Brain microvascular endothelial cell (primary cell): ENCODE measurements at regions not wholly inside any gene's neighbourhood (a gene's known extent, or its start where the extent isn't known, plus 50 kb on each side); places are given as distances from the start of the nearest gene placed in this dataset.
"Not testable (repeated sequence)": the region's sequence is repeated elsewhere in the genome, so short reads cannot be mapped to it uniquely, and the experiment has no call there.

Experiments used
- DNase-seq: peaks from one replicate; pipeline ENCODE4 v3.0.0-alpha.2; 2020
- H3K27ac ChIP-seq: fragments of 250-450 bp; sonication (Bioruptor Pico); 2 replicates; pipeline ENCODE4 v1.5.1; 2020; ENCODE audit warnings: mild to moderate bottlenecking, moderate library complexity
- H3K27me3 ChIP-seq: fragments of 250-450 bp; sonication (Bioruptor Pico); replicated peaks from 2 replicates; pipeline ENCODE4 v1.5.1; 2020; ENCODE audit warnings: mild to moderate bottlenecking
- H3K36me3 ChIP-seq: fragments of 250-450 bp; sonication (Bioruptor Pico); replicated peaks from 2 replicates; pipeline ENCODE4 v1.5.1; 2020; ENCODE audit warnings: mild to moderate bottlenecking
- H3K4me3 ChIP-seq: 2 replicates; pipeline ENCODE4 v1.5.1; 2011; ENCODE audit warnings: low read depth, mild to moderate bottlenecking, control low read depth, low read length, moderate library complexity
- in situ Hi-C: cut with HindIII; loops from 2 replicates; pipeline ENCODE4 v1.10.0; 2017; ENCODE audit warnings: low sequenced_read_pairs, low pct_ligation_motif_present
- TF ChIP-seq, protein P1 (sequence below): IDR thresholded peaks from 2 replicates; pipeline ENCODE4 v1.5.1; 2011; ENCODE audit warnings: low read depth, mild to moderate bottlenecking, moderate library complexity, low read length, control low read depth, inconsistent platforms; ENCODE audit errors: missing control alignments

DNA sequence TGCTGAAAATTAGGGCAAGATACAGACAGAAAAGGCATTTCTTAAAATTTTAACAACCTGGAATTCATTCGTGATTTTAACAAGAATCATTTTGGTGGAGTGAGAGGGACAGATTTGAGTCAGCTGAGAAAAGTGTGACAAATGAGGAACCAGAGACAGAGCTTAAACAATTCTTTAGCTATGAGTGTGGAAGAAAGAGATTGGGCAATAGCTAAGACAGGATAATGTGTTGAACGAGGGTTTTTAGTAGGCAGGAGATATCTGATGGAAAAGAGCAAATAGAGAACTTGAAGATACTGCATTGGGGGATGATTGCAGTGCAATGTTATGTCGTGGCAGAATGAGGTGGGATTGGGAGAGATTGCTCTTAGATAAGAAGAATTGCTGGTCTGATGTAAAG, 164.2 kb upstream of the SPRY1 start:
- H3K4me3 ChIP-seq: no peak overlapping the region
- DNase-seq: no peak
- TF ChIP-seq, protein P1, sequence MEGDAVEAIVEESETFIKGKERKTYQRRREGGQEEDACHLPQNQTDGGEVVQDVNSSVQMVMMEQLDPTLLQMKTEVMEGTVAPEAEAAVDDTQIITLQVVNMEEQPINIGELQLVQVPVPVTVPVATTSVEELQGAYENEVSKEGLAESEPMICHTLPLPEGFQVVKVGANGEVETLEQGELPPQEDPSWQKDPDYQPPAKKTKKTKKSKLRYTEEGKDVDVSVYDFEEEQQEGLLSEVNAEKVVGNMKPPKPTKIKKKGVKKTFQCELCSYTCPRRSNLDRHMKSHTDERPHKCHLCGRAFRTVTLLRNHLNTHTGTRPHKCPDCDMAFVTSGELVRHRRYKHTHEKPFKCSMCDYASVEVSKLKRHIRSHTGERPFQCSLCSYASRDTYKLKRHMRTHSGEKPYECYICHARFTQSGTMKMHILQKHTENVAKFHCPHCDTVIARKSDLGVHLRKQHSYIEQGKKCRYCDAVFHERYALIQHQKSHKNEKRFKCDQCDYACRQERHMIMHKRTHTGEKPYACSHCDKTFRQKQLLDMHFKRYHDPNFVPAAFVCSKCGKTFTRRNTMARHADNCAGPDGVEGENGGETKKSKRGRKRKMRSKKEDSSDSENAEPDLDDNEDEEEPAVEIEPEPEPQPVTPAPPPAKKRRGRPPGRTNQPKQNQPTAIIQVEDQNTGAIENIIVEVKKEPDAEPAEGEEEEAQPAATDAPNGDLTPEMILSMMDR: no peak
- H3K36me3 ChIP-seq: no peaks in the 10 kb centered on the region
- in situ Hi-C loops: no loop called here
- no peak overlapping the region for H3K27ac ChIP-seq
- no peaks in the 10 kb centered on the region for H3K27me3 ChIP-seq

DNA sequence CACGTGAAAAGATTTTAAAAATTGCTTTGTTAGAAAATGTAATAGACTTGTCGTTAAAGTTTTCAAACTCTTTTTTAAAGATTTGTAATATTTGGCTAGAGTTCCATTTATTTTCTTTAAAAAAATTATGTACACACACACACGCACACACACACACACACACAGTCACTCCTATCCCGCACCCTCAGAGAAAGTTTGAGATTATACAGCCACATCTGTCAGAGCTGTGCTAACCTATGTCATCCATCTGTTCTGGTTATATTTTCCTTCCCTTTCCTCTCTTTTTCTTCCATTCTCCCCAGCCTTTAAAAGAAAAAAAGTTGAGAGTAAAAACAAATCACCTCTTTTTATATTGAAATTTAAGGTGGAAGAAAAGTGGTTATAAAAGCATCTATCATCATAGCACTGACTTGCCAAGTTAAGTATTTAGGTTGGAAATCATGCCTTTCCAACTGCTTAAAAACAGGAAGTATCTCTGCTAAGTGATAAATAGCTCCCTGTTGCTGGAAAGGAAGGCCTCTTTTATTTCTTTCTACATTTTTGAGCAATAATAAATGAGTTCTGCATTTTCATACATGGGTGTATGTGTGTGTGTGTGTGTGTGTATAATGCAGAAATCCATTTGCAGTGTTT, 163.3 kb upstream of the SPRY1 start:
- no peak overlapping the region for H3K27ac ChIP-seq

DNA sequence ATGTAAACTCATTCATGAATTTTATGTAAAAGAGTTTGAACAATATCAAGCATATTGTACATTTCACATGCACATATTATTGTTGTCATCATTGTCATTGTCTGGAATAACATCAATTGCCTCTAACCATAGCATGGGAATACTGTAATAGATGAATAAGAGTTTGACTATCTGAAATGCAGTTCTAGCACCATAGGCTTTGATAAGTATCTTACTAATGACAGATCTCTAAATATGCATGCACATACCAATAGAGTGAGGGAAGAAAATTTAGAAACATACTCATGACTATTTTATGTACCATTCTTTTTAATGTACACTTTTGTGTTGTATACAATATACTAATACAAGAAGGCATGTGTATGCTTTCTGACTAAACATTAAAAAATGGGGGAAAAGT, 161.6 kb upstream of the SPRY1 start:
- peak overlapping the region; percentile 45 for H3K27ac ChIP-seq
- H3K4me3 ChIP-seq: no peak overlapping the region
- in situ Hi-C loops: no loop called here
- H3K27me3 ChIP-seq: no peaks in the 10 kb centered on the region
- no peak for DNase-seq
- H3K36me3 ChIP-seq: no peaks in the 10 kb centered on the region
- TF ChIP-seq, protein P1: no peak

More for the DNA sequence above, 163.3 kb upstream of the SPRY1 start:
- Histone ChIP-seq H3K27me3 (no peaks in the 10 kb centered on the region), H3K36me3 (no peaks in the 10 kb centered on the region), H3K4me3 (no peak overlapping the region)
- no peak for DNase-seq
- in situ Hi-C loops: no loop called here
- TF ChIP-seq, protein P1: no peak

DNA sequence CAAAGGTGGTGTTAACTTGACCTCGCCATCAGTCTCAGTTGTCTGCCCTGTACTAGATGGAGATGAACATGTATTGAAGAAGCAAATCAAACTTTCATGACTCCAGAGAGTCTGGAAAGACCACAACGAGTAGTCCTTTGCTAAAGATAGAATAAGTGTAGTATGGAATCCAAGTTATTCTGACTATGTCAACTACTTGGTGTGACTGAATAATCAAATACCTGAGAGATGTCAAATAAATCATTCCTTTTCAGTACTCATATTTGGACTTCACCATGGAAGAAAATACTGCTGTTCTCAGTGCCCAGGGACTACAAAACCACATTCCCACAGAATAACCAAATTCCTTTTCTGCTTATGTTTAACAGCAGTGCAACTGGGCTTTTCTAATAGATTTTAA, 161.2 kb upstream of the SPRY1 start:
- Histone ChIP-seq H3K27ac (peak overlapping the region; percentile 45), H3K4me3 (no peak overlapping the region), H3K27me3 (no peaks in the 10 kb centered on the region), H3K36me3 (no peaks in the 10 kb centered on the region)
- in situ Hi-C loops: no loop called here
- TF ChIP-seq, protein P1: no peak
- DNase-seq: peak; percentile 23

DNA sequence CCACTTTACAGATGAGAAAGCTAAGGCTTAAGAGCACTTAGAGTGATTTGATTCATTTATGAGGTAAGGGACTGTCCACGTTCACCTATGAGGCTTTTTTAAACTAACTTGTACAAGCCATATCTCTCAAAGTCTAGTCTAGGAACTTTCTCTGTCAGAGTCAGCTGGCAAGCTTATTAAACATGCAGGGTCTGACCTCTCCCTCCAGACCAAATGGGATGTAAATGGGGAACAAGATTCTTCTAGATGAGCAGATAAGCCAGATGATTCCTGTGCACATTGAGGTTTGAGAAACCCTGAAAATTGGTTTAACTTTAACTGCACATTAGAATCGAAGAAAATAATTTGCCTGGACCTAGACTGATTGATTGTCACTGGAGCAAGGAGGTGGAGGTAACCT, 160.0 kb upstream of the SPRY1 start:
- no peak for DNase-seq
- in situ Hi-C loops: no loop called here
- Histone ChIP-seq H3K4me3 (no peak overlapping the region), H3K27ac (no peak overlapping the region), H3K27me3 (no peaks in the 10 kb centered on the region), H3K36me3 (no peaks in the 10 kb centered on the region)
- TF ChIP-seq, protein P1: no peak

DNA sequence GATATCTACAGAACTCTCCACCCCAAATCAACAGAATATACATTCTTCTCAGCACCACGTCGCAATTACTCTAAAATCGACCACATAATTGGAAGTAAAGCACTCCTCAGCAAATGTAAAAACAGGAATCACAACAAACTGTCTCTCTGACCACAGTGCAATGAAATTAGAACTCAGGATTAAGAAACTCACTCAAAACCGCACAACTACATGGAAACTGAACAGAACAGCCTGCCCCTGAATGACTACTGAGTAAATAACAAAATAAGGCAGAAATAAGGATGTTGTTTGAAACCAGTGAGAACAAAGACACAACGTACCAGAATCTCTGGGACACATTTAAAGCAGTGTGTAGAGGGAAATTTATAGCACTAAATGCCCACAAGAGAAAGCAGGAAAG, 156.3 kb upstream of the SPRY1 start:
- in situ Hi-C loops, H3K27ac ChIP-seq, DNase-seq, H3K27me3 ChIP-seq, H3K36me3 ChIP-seq, H3K4me3 ChIP-seq: not testable (repeated sequence)

DNA sequence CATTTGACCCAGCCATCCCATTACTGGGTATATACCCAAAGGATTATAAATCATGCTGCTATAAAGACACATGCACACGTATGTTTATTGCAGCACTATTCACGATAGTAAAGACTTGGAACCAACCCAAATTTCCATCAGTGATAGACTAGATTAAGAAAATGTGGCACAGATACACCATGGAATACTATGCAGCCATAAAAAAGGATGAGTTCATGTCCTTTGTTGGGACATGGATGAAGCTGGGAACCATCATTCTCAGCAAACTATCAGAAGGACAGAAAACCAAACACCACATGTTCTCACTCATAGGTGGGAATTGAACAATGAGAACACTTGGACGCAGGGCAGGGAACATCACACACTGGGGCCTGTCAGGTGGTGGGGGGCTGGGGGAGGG, 153.4 kb upstream of the SPRY1 start:
- in situ Hi-C loops, H3K4me3 ChIP-seq, H3K27ac ChIP-seq, DNase-seq, H3K27me3 ChIP-seq, H3K36me3 ChIP-seq: not testable (repeated sequence)
